ENCODE measurements at regions not wholly inside any gene's neighbourhood (a gene's known extent, or its start where the extent isn't known, plus 50 kb on each side); places are given as distances from the start of the nearest gene placed in this dataset.

DNA sequence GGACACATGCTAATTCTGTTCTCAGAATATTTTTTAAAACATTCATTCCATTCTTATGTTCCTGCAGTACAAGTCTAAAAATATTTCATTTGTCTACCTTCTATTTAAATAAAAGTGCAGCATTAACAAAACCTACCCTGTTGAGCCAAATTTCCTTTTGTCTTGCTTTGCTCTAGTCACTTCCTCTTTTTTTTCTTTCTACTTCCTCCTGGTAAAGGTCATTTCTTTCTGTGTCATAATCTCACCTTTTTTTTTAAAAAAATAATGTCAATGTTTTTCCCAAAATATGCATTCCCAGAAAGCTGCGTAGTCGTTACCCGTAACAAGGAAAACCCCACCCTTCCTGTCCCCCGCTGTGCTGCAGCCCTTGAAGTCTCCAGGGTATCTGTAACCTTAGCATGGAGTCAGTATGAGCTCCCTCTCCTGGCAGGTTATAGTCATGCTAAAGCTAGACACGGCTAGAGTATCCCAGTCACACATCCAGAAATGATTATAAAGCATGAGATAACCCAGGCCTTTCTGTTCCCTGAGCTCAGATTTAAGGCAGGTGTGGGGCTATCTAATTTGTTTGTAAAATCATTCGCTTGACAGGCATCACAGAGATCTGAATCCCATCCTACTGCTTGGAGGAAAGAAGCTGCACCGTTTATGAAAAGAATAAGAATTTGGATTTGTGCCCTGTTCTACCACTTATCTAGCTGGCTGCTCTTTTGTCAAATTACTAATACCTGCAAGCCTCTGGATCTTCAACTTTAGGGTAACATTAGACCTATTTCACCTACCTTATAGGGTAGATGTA, 51.1 kb upstream of the EED start:
- no peak for DNase-seq (ENCODE audit: low read depth in 4 of 4, low spot score in 3 of 4)

DNA sequence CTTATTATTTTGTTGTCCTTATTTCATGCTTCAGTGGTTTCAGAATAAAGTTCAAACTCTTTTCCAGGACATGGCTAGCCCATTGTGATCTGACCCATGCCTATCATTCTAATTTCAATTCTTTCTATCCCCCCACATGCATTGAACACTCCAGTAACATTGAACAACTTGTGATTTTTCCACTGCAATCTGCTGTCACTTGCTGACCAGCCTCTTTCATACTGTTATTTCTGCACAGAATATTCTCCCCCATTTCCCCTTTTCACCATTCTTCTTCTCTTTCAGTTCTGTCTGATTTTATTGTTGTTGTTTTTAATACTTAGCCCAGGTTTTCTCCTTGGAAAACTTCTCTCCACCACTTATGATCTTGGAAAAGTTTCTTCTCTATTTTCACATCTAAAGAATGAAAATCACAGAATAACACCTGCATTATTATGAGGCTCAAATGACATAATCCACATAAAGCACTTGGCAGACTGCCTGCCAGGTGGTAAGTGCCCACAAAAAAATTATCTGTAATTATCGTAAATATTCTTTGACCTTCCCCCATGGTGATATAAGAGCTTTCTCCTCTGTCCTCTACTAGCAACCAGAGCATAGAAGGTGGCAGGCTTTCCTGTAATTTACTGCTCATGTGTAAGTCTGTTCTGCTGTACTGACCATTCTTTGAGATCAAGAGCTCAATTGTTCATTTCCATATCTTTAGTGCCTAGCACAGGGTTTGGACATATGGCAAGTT, 51.9 kb upstream of the EED start:
- DNase-seq (ENCODE audit: low read depth in 4 of 4, low spot score in 3 of 4), result no peak

DNA sequence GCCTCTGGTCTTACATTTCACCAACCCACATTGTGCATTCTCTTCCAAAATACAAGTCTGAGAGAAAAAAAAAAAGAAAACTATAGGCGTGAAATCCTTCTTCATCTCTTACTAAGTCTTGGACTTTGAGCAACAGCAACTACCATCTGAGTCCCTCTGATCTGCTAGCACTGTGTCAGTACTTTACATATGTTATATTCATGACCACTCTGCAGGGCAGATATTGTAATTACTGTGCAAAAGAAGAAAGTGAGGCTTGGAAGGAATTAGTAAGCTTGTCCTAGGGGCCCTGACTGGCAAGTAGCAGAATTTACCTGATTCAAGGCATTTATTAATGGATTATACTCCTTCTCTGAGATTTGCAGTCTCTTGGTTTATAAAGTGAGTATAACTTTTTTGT, 52.7 kb upstream of the EED start:
- no peak for DNase-seq (ENCODE audit: low read depth in 4 of 4, low spot score in 3 of 4)

DNA sequence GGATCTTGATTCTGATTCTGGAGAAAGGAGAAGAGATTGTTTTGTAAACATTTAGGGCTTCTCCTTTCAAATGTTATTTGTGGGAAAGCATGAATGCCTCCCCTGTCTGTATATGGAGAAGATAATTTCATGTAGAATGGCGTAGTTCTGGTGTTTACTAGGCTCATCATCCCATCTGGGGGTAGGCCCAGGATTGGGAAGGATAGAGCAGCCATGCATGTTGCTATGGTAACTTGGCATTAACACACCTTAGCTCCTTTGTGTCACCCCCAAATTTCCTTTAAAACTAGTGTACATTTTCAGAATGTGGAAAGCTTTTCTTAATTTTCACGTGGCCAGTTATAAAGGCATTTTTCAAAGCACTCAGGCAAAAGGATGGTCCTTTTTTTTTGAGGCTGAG, 57.5 kb upstream of the EED start:
- DNase-seq (ENCODE audit: low read depth in 4 of 4, low spot score in 3 of 4), result no peak

DNA sequence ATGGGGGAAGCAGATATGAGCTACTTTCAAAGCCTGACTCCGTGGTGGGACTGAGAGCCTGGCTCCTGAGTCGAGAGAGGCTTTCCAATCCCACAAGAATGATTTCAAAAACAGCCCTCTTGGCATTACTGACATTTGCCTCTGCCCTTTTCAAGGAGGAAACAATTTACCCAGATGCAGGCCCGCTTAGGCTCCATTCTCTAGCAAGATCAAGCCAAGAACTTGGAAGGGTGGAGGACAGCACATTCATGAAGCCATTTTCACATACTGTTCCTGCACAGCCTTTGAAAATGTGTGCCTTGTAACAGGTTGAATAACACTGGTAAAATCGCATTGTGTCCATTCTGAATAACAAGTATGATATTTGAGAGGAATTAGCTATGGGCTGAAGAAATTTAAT, 58.2 kb upstream of the EED start:
- no peak for DNase-seq (ENCODE audit: low read depth in 4 of 4, low spot score in 3 of 4)

DNA sequence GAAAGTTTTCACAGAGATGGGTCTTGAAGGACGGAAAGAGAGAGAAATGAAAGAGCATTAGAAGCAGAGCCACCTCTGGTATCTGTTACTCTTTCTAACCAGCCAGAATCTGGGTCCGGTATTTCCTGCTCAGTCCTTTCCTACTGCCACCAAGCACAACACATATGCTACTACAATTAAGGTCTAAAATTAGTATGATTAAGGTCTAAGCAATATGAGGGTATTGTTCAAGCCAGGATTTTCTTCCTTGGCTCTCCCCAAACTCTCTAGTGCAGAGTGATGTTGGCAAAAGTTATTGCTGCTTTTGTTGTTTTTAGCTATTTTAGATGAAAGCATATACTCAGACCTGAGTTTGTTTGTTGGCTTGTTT, 59.2 kb upstream of the EED start:
- no peak for DNase-seq (ENCODE audit: low read depth in 4 of 4, low spot score in 3 of 4)

DNA sequence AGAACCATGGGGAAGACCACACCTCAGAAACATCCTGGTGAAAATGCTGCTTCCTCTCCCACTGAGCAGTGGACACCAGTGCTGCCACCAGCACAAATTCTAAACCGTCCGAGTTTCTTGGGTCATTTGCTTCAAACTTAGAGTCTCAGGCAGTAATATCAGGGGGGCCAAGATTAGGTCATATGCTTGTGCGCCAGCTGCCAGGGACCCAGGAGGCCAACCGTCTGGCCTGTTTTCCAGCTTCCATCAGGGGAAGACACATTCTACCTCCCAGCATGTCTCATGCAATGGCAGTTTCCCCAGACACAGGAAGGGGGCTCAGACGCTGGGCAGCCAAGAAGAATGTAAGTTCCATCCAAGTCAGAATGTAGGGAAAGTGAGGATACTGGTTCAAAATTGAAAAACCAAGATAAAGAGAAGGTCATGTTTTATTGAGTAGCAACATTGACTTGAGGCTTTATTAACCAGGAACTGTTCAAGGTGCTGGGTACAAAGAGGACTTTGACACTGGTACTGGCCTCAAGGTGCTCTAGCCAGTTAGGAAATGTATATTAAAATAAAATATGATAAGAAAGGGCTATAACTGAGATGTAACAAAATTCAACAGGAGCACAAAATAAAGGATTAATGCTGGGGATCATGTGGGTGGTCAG, 59.7 kb upstream of the EED start:
- DNase-seq (ENCODE audit: low read depth in 4 of 4, low spot score in 3 of 4), result no peak

DNA sequence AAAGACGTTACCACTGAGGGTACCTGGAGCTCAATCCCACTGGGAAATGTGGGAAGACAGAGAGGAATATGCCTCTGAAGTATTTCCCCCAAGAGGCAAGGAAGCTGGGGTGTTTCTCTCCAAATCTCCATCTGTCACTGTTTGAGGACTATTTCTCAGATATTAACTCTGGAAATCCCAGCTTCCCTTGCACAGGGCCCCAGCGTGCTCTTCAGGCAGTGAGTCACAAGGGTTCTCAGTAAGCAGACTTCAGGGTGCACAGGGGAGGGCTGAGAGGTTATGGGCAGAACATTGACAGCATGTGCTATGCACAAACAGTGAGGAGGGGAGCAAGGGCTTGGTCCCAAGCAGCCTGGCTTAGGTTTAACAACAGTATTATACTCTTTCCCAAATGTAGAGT, 60.9 kb upstream of the EED start:
- no peak for DNase-seq (ENCODE audit: low read depth in 4 of 4, low spot score in 3 of 4)

DNA sequence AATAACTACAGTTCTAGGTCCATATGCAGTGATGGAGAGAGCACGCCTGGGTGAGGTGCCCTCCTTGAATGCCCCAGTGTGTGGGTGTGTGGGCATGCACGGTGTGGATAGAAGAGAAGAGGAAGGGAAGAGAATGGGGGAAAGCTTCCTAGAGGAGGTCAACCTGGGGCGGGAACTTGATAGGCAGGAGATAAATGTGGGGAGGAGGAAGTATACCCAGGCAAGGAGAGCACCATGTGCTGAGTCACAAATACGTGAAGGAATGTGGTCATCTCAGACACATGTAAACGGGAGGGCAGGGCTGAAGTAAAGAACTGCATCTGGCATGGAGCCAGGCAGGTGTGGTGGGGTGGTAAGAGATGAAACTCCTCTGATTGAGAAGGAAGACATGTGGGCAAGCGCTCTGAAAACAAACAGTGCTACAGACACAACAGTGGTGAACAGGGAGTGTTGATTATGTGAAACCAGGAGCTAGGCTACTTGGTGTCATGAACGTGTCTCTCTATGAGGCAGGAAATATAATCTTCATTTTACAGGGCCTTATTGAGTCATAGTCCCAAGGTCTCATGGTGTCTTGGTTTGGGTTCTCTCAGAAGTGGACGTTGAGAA, 61.5 kb upstream of the EED start:
- DNase-seq (ENCODE audit: low read depth in 4 of 4, low spot score in 3 of 4), result no peak

DNA sequence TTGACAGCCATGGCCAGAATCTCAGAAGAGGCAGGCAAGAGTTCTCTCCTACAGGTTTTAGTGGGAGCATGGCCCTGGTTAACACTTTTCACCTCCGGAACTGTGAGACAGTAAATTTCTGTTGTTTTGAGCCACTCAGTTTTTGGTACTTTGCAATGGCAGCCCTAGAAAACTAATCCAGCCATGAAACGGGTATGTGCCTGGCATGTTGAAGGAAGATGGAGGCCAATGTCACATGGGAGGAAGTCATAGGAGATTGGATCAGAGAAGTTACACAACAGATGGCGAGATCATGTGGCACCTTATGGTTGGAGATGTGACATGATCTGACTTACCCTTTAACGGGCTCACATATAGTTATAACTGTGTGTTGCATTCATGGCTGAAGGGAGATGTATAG, 63.2 kb upstream of the EED start:
- no peak for DNase-seq (ENCODE audit: low read depth in 4 of 4, low spot score in 3 of 4)

GRCh38 chr11:86180851-86181250, 63.7 kb upstream of the EED start:
- no peak for DNase-seq (ENCODE audit: low read depth in 4 of 4, low spot score in 3 of 4)

DNA sequence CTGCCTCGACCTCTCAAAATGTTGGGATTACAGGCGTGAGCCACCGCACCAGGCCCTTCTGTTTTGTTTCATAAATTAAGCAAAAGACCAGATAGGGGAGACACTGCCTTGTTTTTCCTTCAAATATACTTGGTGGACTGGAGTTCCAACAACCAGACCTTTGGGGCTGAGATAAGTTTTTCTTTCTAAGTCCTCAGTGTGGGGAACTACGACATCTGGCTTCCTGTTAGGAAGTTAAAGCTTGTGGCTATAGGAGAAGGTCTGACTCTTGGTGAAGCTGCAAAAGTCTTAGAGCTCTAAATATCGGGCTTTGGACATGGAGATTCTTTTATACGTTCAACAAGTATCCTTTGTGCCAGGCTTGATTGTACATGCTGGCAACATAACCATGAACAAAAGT, 64.1 kb upstream of the EED start:
- DNase-seq (ENCODE audit: low read depth in 4 of 4, low spot score in 3 of 4), result no peak

GRCh38 chr11:86179646-86180064, 64.9 kb upstream of the EED start:
- no peak for DNase-seq (ENCODE audit: low read depth in 4 of 4, low spot score in 3 of 4)

DNA sequence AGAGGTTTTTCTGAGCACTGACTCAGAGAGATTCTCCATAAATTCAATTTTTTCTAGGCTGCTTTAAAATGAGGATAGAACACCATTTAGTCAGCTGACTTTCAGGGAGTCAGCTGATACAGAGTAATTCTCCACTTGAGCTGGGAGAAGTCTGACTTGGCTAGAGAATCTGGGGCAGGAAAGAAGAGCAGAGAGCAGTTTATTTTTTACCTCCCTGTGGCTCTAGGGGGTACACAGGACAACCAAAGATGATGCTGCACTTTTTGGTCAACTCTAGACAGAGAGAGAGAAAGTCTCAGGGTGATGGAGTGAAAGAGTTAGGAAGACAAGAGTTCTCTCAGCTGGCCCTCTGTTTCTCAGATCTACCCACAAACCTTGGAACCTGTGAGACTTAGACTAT, 67.3 kb upstream of the EED start:
- DNase-seq (ENCODE audit: low read depth in 4 of 4, low spot score in 3 of 4), result no peak

- DNase-seq (ENCODE audit: low read depth in 4 of 4, low spot score in 3 of 4), result no peak
Observed at GRCh38 chr11:86176165-86176884, 68.2 kb upstream of the EED start.

GRCh38 chr11:86175626-86176025, 68.9 kb upstream of the EED start:
- DNase-seq (ENCODE audit: low read depth in 4 of 4, low spot score in 3 of 4), result no peak

GRCh38 chr11:86175191-86175590, 69.4 kb upstream of the EED start:
- DNase-seq (ENCODE audit: low read depth in 4 of 4, low spot score in 3 of 4), result no peak

GRCh38 chr11:86174101-86175046, 70.2 kb upstream of the EED start:
- no peak for DNase-seq (ENCODE audit: low read depth in 4 of 4, low spot score in 3 of 4)

DNA sequence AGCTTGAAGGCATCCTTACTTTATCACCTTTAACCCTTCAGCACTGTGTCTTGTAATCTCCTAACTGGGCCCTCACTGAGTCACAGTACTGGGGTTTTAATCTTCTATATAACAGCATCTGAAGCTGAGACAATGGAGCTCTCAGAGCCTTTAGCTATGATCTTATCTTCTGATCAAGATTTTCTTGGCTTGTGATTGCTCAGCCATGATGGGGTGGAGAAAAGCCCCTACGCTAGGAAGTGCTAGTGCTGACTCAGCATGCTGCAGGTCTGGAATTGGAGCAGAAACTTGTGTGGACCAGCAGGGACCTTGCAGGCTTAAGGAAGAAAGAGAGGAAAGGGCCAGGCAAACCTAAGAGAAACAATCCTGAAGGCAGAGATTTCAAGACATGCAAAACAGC, 71.7 kb upstream of the EED start:
- no peak for DNase-seq (ENCODE audit: low read depth in 4 of 4, low spot score in 3 of 4)

GRCh38 chr11:86171627-86172026, 72.9 kb upstream of the EED start:
- no peak for DNase-seq (ENCODE audit: low read depth in 4 of 4, low spot score in 3 of 4)

Measured in left renal pelvis (tissue), 4 donors.